Neuronal stem cell (in vitro differentiated cells): ENCODE measurements at regions not wholly inside any gene's neighbourhood (a gene's known extent, or its start where the extent isn't known, plus 50 kb on each side); places are given as distances from the start of the nearest gene placed in this dataset.

Experiments
- DNase-seq: peaks from one replicate; pipeline ENCODE4 v3.0.0-alpha.2; 2013; ENCODE audit warnings: low spot score
- H2AFZ ChIP-seq: one replicate; pipeline ENCODE4 v1.6.1; 2013; ENCODE audit warnings: mild to moderate bottlenecking, low read length, inconsistent platforms
- H2AK5ac ChIP-seq: 2 replicates; pipeline ENCODE4 v1.6.1; 2013; ENCODE audit warnings: low read depth, mild to moderate bottlenecking, inconsistent platforms, low read length, moderate library complexity, mixed read lengths
- H2BK120ac ChIP-seq: 2 replicates; pipeline ENCODE4 v1.6.1; 2013; ENCODE audit warnings: low read depth, mild to moderate bottlenecking, inconsistent platforms, low read length, moderate library complexity, mixed read lengths
- H2BK12ac ChIP-seq: one replicate; pipeline ENCODE4 v1.6.1; 2013; ENCODE audit warnings: low read length, inconsistent platforms
- H2BK15ac ChIP-seq: 2 replicates; pipeline ENCODE4 v1.6.1; 2013; ENCODE audit warnings: mild to moderate bottlenecking, low read length, inconsistent platforms, mixed read lengths
- H2BK5ac ChIP-seq: one replicate; pipeline ENCODE4 v1.6.1; 2013; ENCODE audit warnings: inconsistent platforms, mild to moderate bottlenecking, low read length, moderate library complexity
- H3K14ac ChIP-seq: one replicate; pipeline ENCODE4 v1.6.1; 2013; ENCODE audit warnings: low read length, inconsistent platforms
- H3K18ac ChIP-seq: 2 replicates; pipeline ENCODE4 v1.6.1; 2013; ENCODE audit warnings: low read length, inconsistent platforms
- H3K23ac ChIP-seq: 2 replicates; pipeline ENCODE4 v1.6.1; 2013; ENCODE audit warnings: low read depth, mild to moderate bottlenecking, mixed read lengths, low read length, inconsistent platforms; ENCODE audit not compliant: poor library complexity
- H3K27ac ChIP-seq: replicated peaks from 3 replicates; pipeline ENCODE4 v1.5.1; 2013; ENCODE audit warnings: low read length, inconsistent platforms
- H3K27me3 ChIP-seq, 3 experiments: 2 replicates each; pipeline ENCODE4 v1.6.1; 2013; ENCODE audit warnings: low read length in 3 of 3, mild to moderate bottlenecking in 2 of 3, inconsistent platforms in 1 of 3, low read depth in 1 of 3, mixed read lengths in 1 of 3, moderate library complexity in 1 of 3; ENCODE audit not compliant: control insufficient read depth in 3 of 3, insufficient read depth in 3 of 3
- H3K36me3 ChIP-seq, 2 donors: replicated peaks in 1 of 2; 2 replicates each; pipeline ENCODE4 v1.6.1; 2013; ENCODE audit warnings: low read length in 2 of 2; ENCODE audit not compliant: control insufficient read depth in 2 of 2, insufficient read depth in 2 of 2
- H3K4ac ChIP-seq: 2 replicates; pipeline ENCODE4 v1.6.1; 2013; ENCODE audit warnings: inconsistent platforms, mild to moderate bottlenecking, low read length, moderate library complexity
- H3K4me1 ChIP-seq, 2 donors: 1 replicate in 1 of 2; 2 replicates in 1 of 2; pipeline ENCODE4 v1.6.1; 2013; ENCODE audit warnings: low read length in 2 of 2, low read depth in 1 of 2; ENCODE audit not compliant: control insufficient read depth in 2 of 2, insufficient read depth in 1 of 2
- H3K4me2 ChIP-seq: one replicate; pipeline ENCODE4 v1.6.1; 2013; ENCODE audit warnings: mild to moderate bottlenecking, low read length, inconsistent platforms; ENCODE audit not compliant: insufficient read depth, poor library complexity, severe bottlenecking
- H3K4me3 ChIP-seq, 2 donors: 2 replicates each; pipeline ENCODE4 v1.5.1; 2013; ENCODE audit warnings: low read length in 2 of 2, mild to moderate bottlenecking in 2 of 2, inconsistent platforms in 1 of 2, moderate library complexity in 1 of 2
- H3K79me1 ChIP-seq: one replicate; pipeline ENCODE4 v1.6.1; 2013; ENCODE audit warnings: low read depth, mild to moderate bottlenecking, inconsistent platforms, low read length, moderate library complexity
- H3K9ac ChIP-seq: one replicate; pipeline ENCODE4 v1.6.1; 2013; ENCODE audit warnings: mild to moderate bottlenecking, low read depth, low read length, inconsistent platforms; ENCODE audit not compliant: poor library complexity
- H3K9me3 ChIP-seq, 2 donors: replicated peaks in 1 of 2; 2 replicates each; pipeline versions ENCODE3 to v1.6.1; 2013; ENCODE audit warnings: low read length in 2 of 2, mild to moderate bottlenecking in 2 of 2, inconsistent platforms in 1 of 2, low read depth in 1 of 2, mixed read lengths in 1 of 2, moderate library complexity in 1 of 2; ENCODE audit not compliant: control insufficient read depth in 2 of 2, insufficient read depth in 1 of 2
- H4K8ac ChIP-seq: one replicate; pipeline ENCODE4 v1.6.1; 2013; ENCODE audit warnings: low read depth, mild to moderate bottlenecking, inconsistent platforms, low read length, moderate library complexity
- H4K91ac ChIP-seq: one replicate; pipeline ENCODE4 v1.6.1; 2013; ENCODE audit warnings: low read length, low read depth, mild to moderate bottlenecking, inconsistent platforms; ENCODE audit not compliant: poor library complexity
- WGBS, 2 donors: extraction: QIAGEN DNeasy Blood & Tissue Kit; methylation state at CpG; one replicate each; pipeline ENCODE4 v1.1.7; 2013; ENCODE audit warnings: missing lambda C conversion rate in 2 of 2, mixed read lengths in 1 of 2; ENCODE audit not compliant: insufficient read length in 2 of 2, insufficient replicate concordance in 1 of 2; ENCODE audit errors: extremely low coverage in 2 of 2; 5-methylcytosine and 5-hydroxymethylcytosine counted together

DNA sequence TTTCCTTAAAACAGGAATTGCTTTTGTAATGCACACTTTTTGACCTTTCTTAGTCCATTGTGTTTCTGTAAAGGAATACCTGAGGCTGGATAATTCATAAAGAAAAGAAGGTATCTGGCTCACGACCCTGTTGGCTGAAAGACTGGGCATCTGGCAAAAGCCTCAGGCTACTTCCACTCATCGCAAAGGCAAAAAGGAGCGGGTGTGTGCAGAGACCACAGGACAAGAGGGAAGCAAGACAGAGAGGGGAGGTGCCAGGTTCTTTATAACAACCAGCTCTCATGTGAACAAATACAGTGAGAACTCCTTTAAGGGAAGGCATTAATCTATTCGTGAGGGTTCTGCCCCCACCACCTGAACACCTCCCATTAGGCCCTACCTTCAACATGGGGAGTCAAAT is 182.1 kb downstream of the C12orf50 start:
- H3K9me3 ChIP-seq, result no peaks in the 10 kb centered on the region
- H3K4me2 ChIP-seq, result no peak overlapping the region
- no peak overlapping the region for H3K14ac ChIP-seq
- no peak overlapping the region for H3K27ac ChIP-seq
- H2AK5ac ChIP-seq, result no peak overlapping the region
- H4K8ac ChIP-seq, result no peak overlapping the region
- no peak overlapping the region for H3K18ac ChIP-seq
- no CpG with 5 or more reads among the region's 4 CpGs for WGBS, 2 donors
- H3K79me1 ChIP-seq, result no peaks in the 10 kb centered on the region
- no peak overlapping the region for H2BK12ac ChIP-seq
- no peaks in the 10 kb centered on the region for H3K4me1 ChIP-seq
- no peak overlapping the region for H2BK5ac ChIP-seq
- H3K23ac ChIP-seq, result no peak overlapping the region
- H2AFZ ChIP-seq, result no peak overlapping the region
- no peak overlapping the region for H3K9ac ChIP-seq
- no peak overlapping the region for H3K4ac ChIP-seq
- no peaks in the 10 kb centered on the region for H3K36me3 ChIP-seq
- no peak overlapping the region for H2BK15ac ChIP-seq
- H4K91ac ChIP-seq, result no peak overlapping the region
- no peak overlapping the region for H2BK120ac ChIP-seq
- H3K27me3 ChIP-seq, result no peaks in the 10 kb centered on the region
- H3K4me3 ChIP-seq, result no peak overlapping the region
- DNase-seq, result no peak

DNA sequence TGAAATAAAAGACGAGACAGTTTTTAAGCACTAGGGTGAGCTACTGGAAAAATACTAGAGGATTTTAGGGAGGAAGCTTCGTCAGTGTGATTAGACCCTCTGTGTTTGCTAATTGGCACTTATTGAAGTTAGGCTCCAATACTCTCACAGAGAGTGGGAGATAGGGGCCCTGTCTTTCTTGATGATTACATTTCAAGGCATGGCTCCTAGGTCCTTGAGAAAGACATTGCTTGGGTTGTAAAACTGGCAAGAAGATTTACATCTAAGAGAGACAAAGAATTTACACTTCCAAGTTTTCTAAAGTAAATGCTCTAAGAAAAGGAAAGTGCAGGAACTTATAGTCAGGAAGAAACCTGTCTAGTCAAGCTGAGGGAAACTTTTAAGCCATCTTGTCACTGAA is 183.2 kb downstream of the C12orf50 start:
- no peak for DNase-seq
- Histone ChIP-seq H3K27me3 (no peaks in the 10 kb centered on the region), H3K27ac (no peak overlapping the region), H3K18ac (no peak overlapping the region), H3K4ac (no peak overlapping the region), H4K91ac (no peak overlapping the region), H2BK12ac (no peak overlapping the region), H3K4me3 (no peak overlapping the region), H3K9ac (no peak overlapping the region), H3K36me3 (no peaks in the 10 kb centered on the region), H4K8ac (no peak overlapping the region), H3K4me2 (no peak overlapping the region), H3K23ac (no peak overlapping the region), H3K14ac (no peak overlapping the region), H3K79me1 (no peaks in the 10 kb centered on the region), H2AK5ac (no peak overlapping the region), H2AFZ (no peak overlapping the region), H2BK15ac (no peak overlapping the region), H3K4me1 (no peaks in the 10 kb centered on the region), H2BK120ac (no peak overlapping the region), H3K9me3 (no peaks in the 10 kb centered on the region), H2BK5ac (no peak overlapping the region)
- no CpG with 5 or more reads among the region's 2 CpGs for WGBS, 2 donors

DNA sequence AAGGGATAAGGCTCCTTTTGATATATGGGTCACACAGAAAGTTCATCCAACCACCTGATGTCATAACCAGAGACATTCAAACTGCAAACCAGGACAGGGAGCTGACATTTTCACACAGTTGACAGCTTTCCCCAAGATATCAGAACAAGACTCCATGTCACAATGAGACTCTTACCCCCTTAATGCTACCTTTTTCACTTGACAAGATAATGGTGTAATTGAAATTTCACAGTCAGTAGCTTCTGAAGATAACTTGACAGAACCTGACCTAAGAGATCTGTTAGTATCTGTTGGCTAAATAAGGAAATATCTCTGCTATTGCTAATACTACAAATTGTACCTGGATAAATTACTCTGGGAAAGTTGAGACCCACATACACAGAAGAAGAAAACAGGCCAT is 187.3 kb downstream of the C12orf50 start:
- no peak overlapping the region for H3K4me3 ChIP-seq
- H3K9ac ChIP-seq, result no peak overlapping the region
- no peak for DNase-seq
- no peak overlapping the region for H2BK12ac ChIP-seq
- no peak overlapping the region for H3K14ac ChIP-seq
- H3K18ac ChIP-seq, result no peak overlapping the region
- H3K9me3 ChIP-seq, result no peaks in the 10 kb centered on the region
- no peaks in the 10 kb centered on the region for H3K79me1 ChIP-seq
- H4K91ac ChIP-seq, result no peak overlapping the region
- no peak overlapping the region for H2AK5ac ChIP-seq
- H3K23ac ChIP-seq, result no peak overlapping the region
- no peak overlapping the region for H3K4me2 ChIP-seq
- H3K4me1 ChIP-seq, result no peaks in the 10 kb centered on the region
- no peak overlapping the region for H2BK5ac ChIP-seq
- no peak overlapping the region for H3K4ac ChIP-seq
- no peak overlapping the region for H2BK15ac ChIP-seq
- no peaks in the 10 kb centered on the region for H3K36me3 ChIP-seq
- no peaks in the 10 kb centered on the region for H3K27me3 ChIP-seq
- no peak overlapping the region for H2AFZ ChIP-seq
- H2BK120ac ChIP-seq, result no peak overlapping the region
- H4K8ac ChIP-seq, result no peak overlapping the region
- no peak overlapping the region for H3K27ac ChIP-seq

DNA sequence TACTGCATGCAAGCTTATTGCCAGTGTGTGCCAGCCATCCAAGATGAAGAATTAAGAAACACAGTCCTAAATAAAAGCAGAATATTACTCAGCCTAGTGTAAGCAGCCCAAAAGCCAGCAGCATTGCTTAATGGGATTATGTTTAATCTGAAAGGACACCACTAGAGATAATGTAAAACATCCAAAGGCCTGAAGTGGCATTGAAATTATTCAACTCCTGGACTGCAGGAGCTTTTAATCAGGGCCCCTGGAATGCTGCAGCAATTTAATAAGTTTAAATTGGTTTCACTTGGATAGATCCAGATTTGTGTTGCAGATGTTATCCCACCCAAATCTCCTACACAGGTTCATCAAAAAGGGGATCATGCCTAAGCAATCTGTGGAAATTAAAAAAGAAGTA is 193.0 kb downstream of the C12orf50 start:
- DNase-seq, result no peak
- Histone ChIP-seq H3K4me2 (no peak overlapping the region), H2AK5ac (no peak overlapping the region), H3K27me3 (no peaks in the 10 kb centered on the region), H2BK5ac (no peak overlapping the region), H3K4ac (no peak overlapping the region), H3K79me1 (no peaks in the 10 kb centered on the region), H2AFZ (no peak overlapping the region), H3K4me3 (no peak overlapping the region), H2BK120ac (no peak overlapping the region), H2BK15ac (no peak overlapping the region), H3K4me1 (no peaks in the 10 kb centered on the region), H2BK12ac (no peak overlapping the region), H4K8ac (no peak overlapping the region), H3K27ac (no peak overlapping the region), H4K91ac (no peak overlapping the region), H3K18ac (no peak overlapping the region), H3K9me3 (no peaks in the 10 kb centered on the region), H3K9ac (no peak overlapping the region), H3K23ac (no peak overlapping the region), H3K36me3 (no peaks in the 10 kb centered on the region), H3K14ac (no peak overlapping the region)
